SK-N-SH treated with all-trans-retinoic acid at 6 μM for 48 hours (cell line): ENCODE measurements at regions not wholly inside any gene's neighbourhood (a gene's known extent, or its start where the extent isn't known, plus 50 kb on each side); places are given as distances from the start of the nearest gene placed in this dataset.

Source experiments
- ATAC-seq: fragments of 200-7000 bp; cut with Tn5 transposase; 3 replicates; pipeline ENCODE4 v1.9.1; 2020; ENCODE audit warnings: mild to moderate bottlenecking, moderate library complexity
- ARNTL ChIP-seq: fragments of 450-650 bp; formaldehyde crosslinking; IDR thresholded peaks from 2 replicates; pipeline ENCODE4 v1.5.0; 2020; ENCODE audit warnings: low read depth, mild to moderate bottlenecking, moderate library complexity, borderline replicate concordance
- BACH2 ChIP-seq: fragments of 250-450 bp; sonication (Bioruptor Pico); IDR thresholded peaks from 2 replicates; pipeline ENCODE4 v1.9.0; 2021; ENCODE audit warnings: mild to moderate bottlenecking, borderline replicate concordance
- ESRRG ChIP-seq: fragments of 250-450 bp; sonication (Bioruptor Pico); IDR thresholded peaks from 2 replicates; pipeline ENCODE4 v1.6.1; 2021; ENCODE audit warnings: mild to moderate bottlenecking
- GLIS3 ChIP-seq: fragments of 250-450 bp; sonication (Bioruptor Pico); IDR thresholded peaks from 2 replicates; pipeline ENCODE4 v1.5.0; 2020; ENCODE audit warnings: mild to moderate bottlenecking, moderate library complexity
- ISL1 ChIP-seq: fragments of 250-450 bp; sonication (Bioruptor Pico); IDR thresholded peaks from 2 replicates; pipeline ENCODE4 v2.1.2; 2022; ENCODE audit warnings: mild to moderate bottlenecking, moderate library complexity
- OSR1 ChIP-seq: fragments of 250-450 bp; sonication (Bioruptor Pico); IDR thresholded peaks from 2 replicates; pipeline ENCODE4 v1.8.0; 2022; ENCODE audit warnings: moderate library complexity, mild to moderate bottlenecking, inconsistent platforms
- PATZ1 ChIP-seq: fragments of 250-450 bp; sonication (Bioruptor Pico); IDR thresholded peaks from 2 replicates; pipeline ENCODE4 v1.8.0; 2020; ENCODE audit warnings: mild to moderate bottlenecking, moderate library complexity, borderline replicate concordance
- POU6F1 ChIP-seq: fragments of 250-450 bp; sonication (Bioruptor Pico); IDR thresholded peaks from 2 replicates; pipeline ENCODE4 v1.8.0; 2021; ENCODE audit warnings: low read depth, mild to moderate bottlenecking, moderate library complexity, borderline replicate concordance
- PPARA ChIP-seq: fragments of 250-450 bp; sonication (Bioruptor Pico); IDR thresholded peaks from 2 replicates; pipeline ENCODE4 v1.5.0; 2020; ENCODE audit warnings: mild to moderate bottlenecking, borderline replicate concordance
- RARB ChIP-seq: fragments of 250-450 bp; sonication (Bioruptor Pico); IDR thresholded peaks from 2 replicates; pipeline ENCODE4 v1.8.0; 2021; ENCODE audit warnings: mild to moderate bottlenecking, moderate library complexity
- SNAI2 ChIP-seq: fragments of 250-450 bp; sonication (Bioruptor Pico); IDR thresholded peaks from 2 replicates; pipeline ENCODE4 v1.5.0; 2020; ENCODE audit warnings: mild to moderate bottlenecking, moderate library complexity
- TCF4 ChIP-seq: fragments of 250-450 bp; sonication (Bioruptor Pico); IDR thresholded peaks from 2 replicates; pipeline ENCODE4 v1.8.0; 2021; ENCODE audit warnings: mild to moderate bottlenecking, moderate library complexity, borderline replicate concordance
- ZFP3 ChIP-seq: fragments of 250-450 bp; sonication (Bioruptor Pico); IDR thresholded peaks from 2 replicates; pipeline ENCODE4 v1.5.0; 2020; ENCODE audit warnings: mild to moderate bottlenecking, moderate library complexity
- ZFP30 ChIP-seq: fragments of 450-650 bp; formaldehyde crosslinking; IDR thresholded peaks from 2 replicates; pipeline ENCODE4 v1.5.0; 2022; ENCODE audit warnings: mild to moderate bottlenecking, moderate library complexity
- ZNF565 ChIP-seq: fragments of 450-650 bp; formaldehyde crosslinking; conservative IDR thresholded peaks from 2 replicates; pipeline ENCODE4 v1.5.0; 2020; ENCODE audit warnings: low read depth, mild to moderate bottlenecking, moderate library complexity
- ZNF70 ChIP-seq: fragments of 450-650 bp; formaldehyde crosslinking; IDR thresholded peaks from 2 replicates; pipeline ENCODE4 v1.5.0; 2020; ENCODE audit warnings: mild to moderate bottlenecking, moderate library complexity
- ZNF8 ChIP-seq: fragments of 450-650 bp; formaldehyde crosslinking; IDR thresholded peaks from 2 replicates; pipeline ENCODE4 v1.5.0; 2020; ENCODE audit warnings: mild to moderate bottlenecking, moderate library complexity
- TF ChIP-seq, protein P1 (sequence below): fragments of 250-450 bp; sonication (Bioruptor Pico); IDR thresholded peaks from 2 replicates; pipeline ENCODE4 v1.5.1; 2021; ENCODE audit warnings: mild to moderate bottlenecking, moderate library complexity
- TF ChIP-seq, protein P2 (sequence below): fragments of 250-450 bp; sonication (Bioruptor Pico); IDR thresholded peaks from 2 replicates; pipeline ENCODE4 v1.5.1; 2020; ENCODE audit warnings: low read depth, mild to moderate bottlenecking, moderate library complexity
- TF ChIP-seq, protein P3 (sequence below): fragments of 250-450 bp; sonication (Bioruptor Pico); IDR thresholded peaks from 2 replicates; pipeline ENCODE4 v1.5.0; 2020; ENCODE audit warnings: mild to moderate bottlenecking, moderate library complexity

GRCh38 chr10:121285406-121286196, 312.6 kb downstream of the FGFR2 start:
- no peak for ATAC-seq
- TF ChIP-seq OSR1 (CRISPR knock-in tag) (no peak), ZNF8 (CRISPR knock-in tag) (no peak), SNAI2 (CRISPR knock-in tag) (no peak), TCF4 (no peak; the same call in 1 of the 2 replicates), ZNF565 (CRISPR knock-in tag) (no peak), BACH2 (CRISPR knock-in tag) (no peak), ESRRG (no peak), PATZ1 (CRISPR knock-in tag) (no peak), ISL1 (CRISPR knock-in tag) (peak; percentile 30), PPARA (no peak), POU6F1 (no peak), GLIS3 (CRISPR knock-in tag) (no peak), ZFP3 (no peak), ARNTL (CRISPR knock-in tag) (no peak)
- TF ChIP-seq, protein P1, sequence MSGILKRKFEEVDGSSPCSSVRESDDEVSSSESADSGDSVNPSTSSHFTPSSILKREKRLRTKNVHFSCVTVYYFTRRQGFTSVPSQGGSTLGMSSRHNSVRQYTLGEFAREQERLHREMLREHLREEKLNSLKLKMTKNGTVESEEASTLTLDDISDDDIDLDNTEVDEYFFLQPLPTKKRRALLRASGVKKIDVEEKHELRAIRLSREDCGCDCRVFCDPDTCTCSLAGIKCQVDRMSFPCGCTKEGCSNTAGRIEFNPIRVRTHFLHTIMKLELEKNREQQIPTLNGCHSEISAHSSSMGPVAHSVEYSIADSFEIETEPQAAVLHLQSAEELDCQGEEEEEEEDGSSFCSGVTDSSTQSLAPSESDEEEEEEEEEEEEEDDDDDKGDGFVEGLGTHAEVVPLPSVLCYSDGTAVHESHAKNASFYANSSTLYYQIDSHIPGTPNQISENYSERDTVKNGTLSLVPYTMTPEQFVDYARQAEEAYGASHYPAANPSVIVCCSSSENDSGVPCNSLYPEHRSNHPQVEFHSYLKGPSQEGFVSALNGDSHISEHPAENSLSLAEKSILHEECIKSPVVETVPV, result no peak
- TF ChIP-seq, protein P2, sequence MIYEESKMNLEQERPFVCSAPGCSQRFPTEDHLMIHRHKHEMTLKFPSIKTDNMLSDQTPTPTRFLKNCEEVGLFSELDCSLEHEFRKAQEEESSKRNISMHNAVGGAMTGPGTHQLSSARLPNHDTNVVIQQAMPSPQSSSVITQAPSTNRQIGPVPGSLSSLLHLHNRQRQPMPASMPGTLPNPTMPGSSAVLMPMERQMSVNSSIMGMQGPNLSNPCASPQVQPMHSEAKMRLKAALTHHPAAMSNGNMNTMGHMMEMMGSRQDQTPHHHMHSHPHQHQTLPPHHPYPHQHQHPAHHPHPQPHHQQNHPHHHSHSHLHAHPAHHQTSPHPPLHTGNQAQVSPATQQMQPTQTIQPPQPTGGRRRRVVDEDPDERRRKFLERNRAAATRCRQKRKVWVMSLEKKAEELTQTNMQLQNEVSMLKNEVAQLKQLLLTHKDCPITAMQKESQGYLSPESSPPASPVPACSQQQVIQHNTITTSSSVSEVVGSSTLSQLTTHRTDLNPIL (CRISPR knock-in tag), result no peak
- TF ChIP-seq, protein P3, sequence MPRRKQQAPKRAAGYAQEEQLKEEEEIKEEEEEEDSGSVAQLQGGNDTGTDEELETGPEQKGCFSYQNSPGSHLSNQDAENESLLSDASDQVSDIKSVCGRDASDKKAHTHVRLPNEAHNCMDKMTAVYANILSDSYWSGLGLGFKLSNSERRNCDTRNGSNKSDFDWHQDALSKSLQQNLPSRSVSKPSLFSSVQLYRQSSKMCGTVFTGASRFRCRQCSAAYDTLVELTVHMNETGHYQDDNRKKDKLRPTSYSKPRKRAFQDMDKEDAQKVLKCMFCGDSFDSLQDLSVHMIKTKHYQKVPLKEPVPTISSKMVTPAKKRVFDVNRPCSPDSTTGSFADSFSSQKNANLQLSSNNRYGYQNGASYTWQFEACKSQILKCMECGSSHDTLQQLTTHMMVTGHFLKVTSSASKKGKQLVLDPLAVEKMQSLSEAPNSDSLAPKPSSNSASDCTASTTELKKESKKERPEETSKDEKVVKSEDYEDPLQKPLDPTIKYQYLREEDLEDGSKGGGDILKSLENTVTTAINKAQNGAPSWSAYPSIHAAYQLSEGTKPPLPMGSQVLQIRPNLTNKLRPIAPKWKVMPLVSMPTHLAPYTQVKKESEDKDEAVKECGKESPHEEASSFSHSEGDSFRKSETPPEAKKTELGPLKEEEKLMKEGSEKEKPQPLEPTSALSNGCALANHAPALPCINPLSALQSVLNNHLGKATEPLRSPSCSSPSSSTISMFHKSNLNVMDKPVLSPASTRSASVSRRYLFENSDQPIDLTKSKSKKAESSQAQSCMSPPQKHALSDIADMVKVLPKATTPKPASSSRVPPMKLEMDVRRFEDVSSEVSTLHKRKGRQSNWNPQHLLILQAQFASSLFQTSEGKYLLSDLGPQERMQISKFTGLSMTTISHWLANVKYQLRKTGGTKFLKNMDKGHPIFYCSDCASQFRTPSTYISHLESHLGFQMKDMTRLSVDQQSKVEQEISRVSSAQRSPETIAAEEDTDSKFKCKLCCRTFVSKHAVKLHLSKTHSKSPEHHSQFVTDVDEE, result 0 out of 2 replicates have a peak, but pooled peaks have one; percentile 5

DNA sequence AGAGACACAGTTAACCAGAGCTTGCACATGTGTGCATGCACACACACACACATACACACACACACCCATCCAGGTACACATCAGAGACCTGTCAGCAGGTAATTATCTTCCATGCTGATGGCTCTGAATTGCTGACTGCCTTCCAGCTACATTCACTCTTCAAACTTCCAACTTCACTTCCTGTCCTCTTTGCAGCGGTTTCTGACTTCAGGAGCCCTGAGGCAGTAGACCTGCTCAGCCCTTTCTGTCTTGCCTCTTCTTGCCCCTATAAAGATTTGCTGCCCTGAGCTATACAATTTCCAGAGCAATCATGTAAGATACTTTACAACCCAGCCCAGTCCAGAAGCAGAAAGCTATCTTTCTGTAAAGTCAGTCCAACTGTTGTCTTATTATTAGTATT, 310.2 kb downstream of the FGFR2 start:
- no peak for ATAC-seq
- TF ChIP-seq OSR1 (CRISPR knock-in tag), result no peak
- TF ChIP-seq ARNTL (CRISPR knock-in tag), result no peak
- no peak for TF ChIP-seq ZFP30 (CRISPR knock-in tag)
- no peak for TF ChIP-seq BACH2 (CRISPR knock-in tag)
- TF ChIP-seq, all 23 proteins: peak for 0

GRCh38 chr10:121288864-121289661, 309.2 kb downstream of the FGFR2 start:
- no peak for ATAC-seq

More at GRCh38 chr10:121288864-121289661, 309.2 kb downstream of the FGFR2 start:
- TF ChIP-seq RARB (CRISPR knock-in tag), result no peak
- TF ChIP-seq OSR1 (CRISPR knock-in tag), result no peak
- no peak for TF ChIP-seq PPARA
- no peak for TF ChIP-seq ZNF8 (CRISPR knock-in tag)
- TF ChIP-seq, protein P3, result no peak
- no peak for TF ChIP-seq SNAI2 (CRISPR knock-in tag)
- no peak for TF ChIP-seq ZNF70 (CRISPR knock-in tag)
